CD1c-positive myeloid dendritic cell (primary cell): ENCODE measurements at regions not wholly inside any gene's neighbourhood (a gene's known extent, or its start where the extent isn't known, plus 50 kb on each side); places are given as distances from the start of the nearest gene placed in this dataset.

ENCODE experiments used
- DNase-seq: peaks from one replicate; pipeline ENCODE4 v3.0.0-alpha.2; 2016; ENCODE audit errors: extremely low spot score

GRCh38 chr14:21749306-21749868 is 75.8 kb upstream of the OR4E1 start:
- no peak for DNase-seq

- peak; percentile 36 for DNase-seq
Observed at GRCh38 chr14:21748869-21749303, 75.3 kb upstream of the OR4E1 start.

GRCh38 chr14:21735639-21736307 is 62.2 kb upstream of the OR4E1 start:
- no peak for DNase-seq

GRCh38 chr14:21735200-21735599 is 61.6 kb upstream of the OR4E1 start:
- DNase-seq = no peak

GRCh38 chr14:21734457-21735074 is 60.9 kb upstream of the OR4E1 start:
- peak; percentile 67 for DNase-seq

GRCh38 chr14:21729703-21730233 is 56.1 kb upstream of the OR4E1 start:
- DNase-seq = no peak

GRCh38 chr14:21725250-21725649 is 51.6 kb upstream of the OR4E1 start:
- no peak for DNase-seq

- no peak for DNase-seq
Observed at GRCh38 chr14:21724090-21724973, 50.7 kb upstream of the OR4E1 start.

- DNase-seq = peak; percentile 20
Observed at GRCh38 chr14:21723431-21724045, 49.9 kb upstream of the OR4E1 start.
